ENCODE measurements at regions not wholly inside any gene's neighbourhood (a gene's known extent, or its start where the extent isn't known, plus 50 kb on each side); places are given as distances from the start of the nearest gene placed in this dataset.

GRCh38 chr7:20562461-20562860 is 53.0 kb upstream of the ABCB5 start:
- TF ChIP-seq EZH2 (IDR thresholded peaks at IDR 0.05; ENCODE audit: low read length, unreplicated experiment) (no peak), CTCF (conservative IDR thresholded peaks at IDR 0.05; ENCODE audit: low read depth, low read length) (no peak), EZH2phosphoT487 (IDR thresholded peaks at IDR 0.05; ENCODE audit: borderline replicate concordance, low read length) (no peak)
